HG02938 (cell line): ENCODE measurements at regions not wholly inside any gene's neighbourhood (a gene's known extent, or its start where the extent isn't known, plus 50 kb on each side); places are given as distances from the start of the nearest gene placed in this dataset.

Source experiments
- ATAC-seq: cut with Tn5 transposase; IDR thresholded peaks from one replicate; pipeline ENCODE4 v1.9.1; 2021; ENCODE audit warnings: mild to moderate bottlenecking, moderate library complexity; ENCODE audit not compliant: unreplicated experiment

- ATAC-seq: no peak
These were observed 152.0 kb downstream of the CHRM3 start for GRCh38 chr1:239538239-239538988.

GRCh38 chr1:239539051-239539450 is 152.7 kb downstream of the CHRM3 start:
- no peak for ATAC-seq

- no peak for ATAC-seq
These were observed 153.4 kb downstream of the CHRM3 start for GRCh38 chr1:239539812-239540211.

- ATAC-seq: no peak
These were observed 157.5 kb downstream of the CHRM3 start for GRCh38 chr1:239543873-239544272.

GRCh38 chr1:239545466-239545865 is 159.1 kb downstream of the CHRM3 start:
- ATAC-seq: no peak

GRCh38 chr1:239547987-239548386 is 161.6 kb downstream of the CHRM3 start:
- ATAC-seq: no peak

- ATAC-seq: no peak
These were observed 163.8 kb downstream of the CHRM3 start for GRCh38 chr1:239550178-239550577.

- ATAC-seq: no peak
These were observed 169.0 kb downstream of the CHRM3 start for GRCh38 chr1:239555350-239555749.

- ATAC-seq: no peak
These were observed 172.2 kb downstream of the CHRM3 start for GRCh38 chr1:239558559-239558958.

- ATAC-seq: no peak
These were observed 172.6 kb downstream of the CHRM3 start for GRCh38 chr1:239558991-239559390.

GRCh38 chr1:239560921-239561320 is 174.6 kb downstream of the CHRM3 start:
- no peak for ATAC-seq

- ATAC-seq: no peak
These were observed 175.7 kb downstream of the CHRM3 start for GRCh38 chr1:239562095-239562494.

- no peak for ATAC-seq
These were observed 177.3 kb downstream of the CHRM3 start for GRCh38 chr1:239563681-239564080.

- no peak for ATAC-seq
These were observed 179.7 kb downstream of the CHRM3 start for GRCh38 chr1:239566074-239566473.

GRCh38 chr1:239570878-239571277 is 184.5 kb downstream of the CHRM3 start:
- ATAC-seq: no peak

- ATAC-seq: no peak
These were observed 185.8 kb downstream of the CHRM3 start for GRCh38 chr1:239572183-239572582.

- no peak for ATAC-seq
These were observed 187.7 kb downstream of the CHRM3 start for GRCh38 chr1:239574112-239574511.

GRCh38 chr1:239575113-239575512 is 188.7 kb downstream of the CHRM3 start:
- ATAC-seq: no peak

- no peak for ATAC-seq
These were observed 197.2 kb downstream of the CHRM3 start for GRCh38 chr1:239583536-239583935.

- no peak for ATAC-seq
These were observed 199.8 kb downstream of the CHRM3 start for GRCh38 chr1:239586128-239586527.

- ATAC-seq: no peak
These were observed 200.7 kb downstream of the CHRM3 start for GRCh38 chr1:239587066-239587465.

GRCh38 chr1:239587574-239588369 is 201.4 kb downstream of the CHRM3 start:
- no peak for ATAC-seq
